HG03521 (cell line): ENCODE measurements at regions not wholly inside any gene's neighbourhood (a gene's known extent, or its start where the extent isn't known, plus 50 kb on each side); places are given as distances from the start of the nearest gene placed in this dataset.

Experiments
- ATAC-seq: cut with Tn5 transposase; IDR thresholded peaks from one replicate; pipeline ENCODE4 v1.9.1; 2021; ENCODE audit warnings: mild to moderate bottlenecking, moderate library complexity; ENCODE audit not compliant: unreplicated experiment

GRCh38 chr4:177569434-177569833 is 127.2 kb upstream of the AGA start:
- no peak for ATAC-seq

GRCh38 chr4:177573507-177573906 is 131.3 kb upstream of the AGA start:
- ATAC-seq: no peak

GRCh38 chr4:177574446-177574845 is 132.2 kb upstream of the AGA start:
- no peak for ATAC-seq

- no peak for ATAC-seq
Measured at GRCh38 chr4:177579649-177580048, 137.4 kb upstream of the AGA start.

- ATAC-seq: no peak
Measured at GRCh38 chr4:177582992-177583391, 140.8 kb upstream of the AGA start.

GRCh38 chr4:177587989-177588388 is 145.8 kb upstream of the AGA start:
- no peak for ATAC-seq

GRCh38 chr4:177595386-177595785 is 153.1 kb upstream of the AGA start:
- no peak for ATAC-seq

- ATAC-seq: no peak
Measured at GRCh38 chr4:177596035-177596434, 153.8 kb upstream of the AGA start.

GRCh38 chr4:177596991-177597390 is 154.8 kb upstream of the AGA start:
- no peak for ATAC-seq

- ATAC-seq: no peak
Measured at GRCh38 chr4:177605252-177605651, 163.0 kb upstream of the AGA start.

- ATAC-seq: no peak
Measured at GRCh38 chr4:177607111-177607573, 164.9 kb upstream of the AGA start.

- ATAC-seq: no peak
Measured at GRCh38 chr4:177611974-177612664, 169.9 kb upstream of the AGA start.

GRCh38 chr4:177612684-177613083 is 170.4 kb upstream of the AGA start:
- ATAC-seq: no peak

GRCh38 chr4:177632481-177632880 is 190.2 kb upstream of the AGA start:
- no peak for ATAC-seq

GRCh38 chr4:177638871-177639270 is 196.6 kb upstream of the AGA start:
- ATAC-seq: no peak

- no peak for ATAC-seq
Measured at GRCh38 chr4:177640864-177641263, 198.6 kb upstream of the AGA start.

GRCh38 chr4:177660223-177660622 is 218.0 kb upstream of the AGA start:
- ATAC-seq: no peak

- ATAC-seq: no peak
Measured at GRCh38 chr4:177667687-177668086, 225.4 kb upstream of the AGA start.

GRCh38 chr4:177671387-177671786 is 229.2 kb upstream of the AGA start:
- no peak for ATAC-seq

GRCh38 chr4:177671845-177672244 is 229.6 kb upstream of the AGA start:
- no peak for ATAC-seq

GRCh38 chr4:177673985-177674489 is 231.8 kb upstream of the AGA start:
- ATAC-seq: no peak

GRCh38 chr4:177680308-177680707 is 238.1 kb upstream of the AGA start:
- ATAC-seq: no peak

GRCh38 chr4:177681902-177682301 is 239.7 kb upstream of the AGA start:
- ATAC-seq: no peak
